HG03103 (cell line): ENCODE measurements at regions not wholly inside any gene's neighbourhood (a gene's known extent, or its start where the extent isn't known, plus 50 kb on each side); places are given as distances from the start of the nearest gene placed in this dataset.

Source experiments
- ATAC-seq: cut with Tn5 transposase; IDR thresholded peaks from one replicate; pipeline ENCODE4 v1.9.1; 2021; ENCODE audit warnings: low read depth; ENCODE audit not compliant: unreplicated experiment

GRCh38 chr11:15526859-15527450 lies 412.2 kb downstream of the INSC start:
- ATAC-seq: no peak

- no peak for ATAC-seq
Observed at GRCh38 chr11:15532432-15532831, 417.7 kb downstream of the INSC start.

- ATAC-seq: no peak
Observed at GRCh38 chr11:15534266-15534665, 419.5 kb downstream of the INSC start.

GRCh38 chr11:15535414-15535813 lies 420.7 kb downstream of the INSC start:
- ATAC-seq: no peak

- ATAC-seq: no peak
Observed at GRCh38 chr11:15536438-15536837, 421.7 kb downstream of the INSC start.

GRCh38 chr11:15539645-15540044 lies 424.9 kb downstream of the INSC start:
- ATAC-seq: no peak

- no peak for ATAC-seq
Observed at GRCh38 chr11:15541079-15541478, 426.4 kb downstream of the INSC start.

GRCh38 chr11:15544353-15544752 lies 429.6 kb downstream of the INSC start:
- no peak for ATAC-seq

- ATAC-seq: no peak
Observed at GRCh38 chr11:15547685-15548084, 433.0 kb downstream of the INSC start.

GRCh38 chr11:15551901-15552851 lies 437.5 kb downstream of the INSC start:
- no peak for ATAC-seq

GRCh38 chr11:15555161-15555560 lies 440.4 kb downstream of the INSC start:
- no peak for ATAC-seq

- ATAC-seq: no peak
Observed at GRCh38 chr11:15557457-15558230, 442.9 kb downstream of the INSC start.

- ATAC-seq: no peak
Observed at GRCh38 chr11:15558513-15559181, 443.9 kb downstream of the INSC start.

- no peak for ATAC-seq
Observed at GRCh38 chr11:15560689-15561467, 446.2 kb downstream of the INSC start.

GRCh38 chr11:15562230-15562629 lies 447.5 kb downstream of the INSC start:
- ATAC-seq: no peak

- no peak for ATAC-seq
Observed at GRCh38 chr11:15563054-15563453, 448.3 kb downstream of the INSC start.

GRCh38 chr11:15565880-15566279 lies 451.2 kb downstream of the INSC start:
- no peak for ATAC-seq

- no peak for ATAC-seq
Observed at GRCh38 chr11:15568440-15568839, 453.7 kb downstream of the INSC start.

GRCh38 chr11:15569305-15570025 lies 454.7 kb downstream of the INSC start:
- ATAC-seq: no peak
